ENCODE measurements at regions not wholly inside any gene's neighbourhood (a gene's known extent, or its start where the extent isn't known, plus 50 kb on each side); places are given as distances from the start of the nearest gene placed in this dataset.

DNA sequence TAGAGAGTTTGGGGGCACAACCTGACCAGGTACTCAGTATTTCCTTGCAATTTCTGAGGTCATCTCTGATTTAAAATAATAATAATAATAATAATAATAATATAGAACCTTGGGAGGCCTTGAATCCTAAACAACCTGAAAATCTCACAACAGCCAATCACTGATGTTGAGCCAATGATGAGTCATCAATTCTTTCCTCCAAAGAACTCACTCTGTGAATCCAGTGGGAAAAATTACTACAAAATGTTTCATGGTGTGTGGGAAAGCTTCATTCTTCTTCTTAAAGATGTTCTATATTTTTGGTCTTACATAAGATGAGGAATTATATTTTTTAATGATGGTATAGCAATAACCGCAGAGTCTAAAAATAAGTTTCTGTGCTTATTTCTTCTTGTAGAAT, 594.6 kb downstream of the EFNB2 start:
- TF ChIP-seq, protein P1, sequence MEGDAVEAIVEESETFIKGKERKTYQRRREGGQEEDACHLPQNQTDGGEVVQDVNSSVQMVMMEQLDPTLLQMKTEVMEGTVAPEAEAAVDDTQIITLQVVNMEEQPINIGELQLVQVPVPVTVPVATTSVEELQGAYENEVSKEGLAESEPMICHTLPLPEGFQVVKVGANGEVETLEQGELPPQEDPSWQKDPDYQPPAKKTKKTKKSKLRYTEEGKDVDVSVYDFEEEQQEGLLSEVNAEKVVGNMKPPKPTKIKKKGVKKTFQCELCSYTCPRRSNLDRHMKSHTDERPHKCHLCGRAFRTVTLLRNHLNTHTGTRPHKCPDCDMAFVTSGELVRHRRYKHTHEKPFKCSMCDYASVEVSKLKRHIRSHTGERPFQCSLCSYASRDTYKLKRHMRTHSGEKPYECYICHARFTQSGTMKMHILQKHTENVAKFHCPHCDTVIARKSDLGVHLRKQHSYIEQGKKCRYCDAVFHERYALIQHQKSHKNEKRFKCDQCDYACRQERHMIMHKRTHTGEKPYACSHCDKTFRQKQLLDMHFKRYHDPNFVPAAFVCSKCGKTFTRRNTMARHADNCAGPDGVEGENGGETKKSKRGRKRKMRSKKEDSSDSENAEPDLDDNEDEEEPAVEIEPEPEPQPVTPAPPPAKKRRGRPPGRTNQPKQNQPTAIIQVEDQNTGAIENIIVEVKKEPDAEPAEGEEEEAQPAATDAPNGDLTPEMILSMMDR (IDR thresholded peaks at IDR 0.05): no peak
- no peak for TF ChIP-seq POLR2A (IDR thresholded peaks at IDR 0.05)
- no peak for TF ChIP-seq POLR2AphosphoS5 (IDR thresholded peaks at IDR 0.05)

Data from breast epithelium (tissue), 3 donors.